SK-N-SH (cell line): ENCODE measurements at regions not wholly inside any gene's neighbourhood (a gene's known extent, or its start where the extent isn't known, plus 50 kb on each side); places are given as distances from the start of the nearest gene placed in this dataset.

Experiments used
- EP300 ChIP-seq, 2 experiments: IDR thresholded peaks; 2 replicates each; pipeline versions ENCODE4 v1.4.0 to v1.6.1; 2012; ENCODE audit warnings: borderline replicate concordance in 1 of 2, low read depth in 1 of 2, low read length in 1 of 2
- EZH2phosphoT487 ChIP-seq: fragments of 200-600 bp; sonication (generic); IDR thresholded peaks from 2 replicates; pipeline ENCODE4 v1.6.1; 2017; ENCODE audit warnings: low read depth, mixed run types, mild to moderate bottlenecking, antibody characterized with exemption, moderate library complexity, borderline replicate concordance
- GABPA ChIP-seq: IDR thresholded peaks from 2 replicates; pipeline ENCODE4 v1.4.0; 2012; ENCODE audit warnings: low read depth, mild to moderate bottlenecking
- NRF1 ChIP-seq: IDR thresholded peaks from 2 replicates; pipeline ENCODE4 v1.6.1; 2012; ENCODE audit warnings: low read depth, mild to moderate bottlenecking, low read length
- POLR2AphosphoS5 ChIP-seq: IDR thresholded peaks from 2 replicates; pipeline ENCODE4 v1.6.1; 2012; ENCODE audit warnings: low read depth, low read length
- RAD21 ChIP-seq: IDR thresholded peaks from 2 replicates; pipeline ENCODE4 v1.6.1; 2012; ENCODE audit warnings: mild to moderate bottlenecking, low read length
- SIN3A ChIP-seq: IDR thresholded peaks from 2 replicates; pipeline ENCODE4 v1.6.1; 2012; ENCODE audit warnings: low read depth, mild to moderate bottlenecking, low read length, moderate library complexity, borderline replicate concordance
- TF ChIP-seq, protein P1 (sequence below): fragments of 200-600 bp; sonication (generic); IDR thresholded peaks from 2 replicates; pipeline ENCODE4 v1.6.1; 2017; ENCODE audit warnings: antibody characterized with exemption, mild to moderate bottlenecking, moderate library complexity
- TF ChIP-seq, protein P2 (sequence below): fragments of 150-350 bp; IDR thresholded peaks from 2 replicates; pipeline ENCODE4 v1.6.1; 2017; ENCODE audit warnings: antibody characterized with exemption, low read length, low read depth, borderline replicate concordance
- TF ChIP-seq, protein P3 (sequence below): IDR thresholded peaks from 2 replicates; pipeline ENCODE4 v1.4.0; 2012; ENCODE audit warnings: low read depth

GRCh38 chr1:199405634-199406196 is 621.8 kb upstream of the NR5A2 start:
- no peak for TF ChIP-seq POLR2AphosphoS5
- no peak for TF ChIP-seq NRF1
- TF ChIP-seq GABPA = no peak
- no peak for TF ChIP-seq SIN3A
- TF ChIP-seq, protein P1, sequence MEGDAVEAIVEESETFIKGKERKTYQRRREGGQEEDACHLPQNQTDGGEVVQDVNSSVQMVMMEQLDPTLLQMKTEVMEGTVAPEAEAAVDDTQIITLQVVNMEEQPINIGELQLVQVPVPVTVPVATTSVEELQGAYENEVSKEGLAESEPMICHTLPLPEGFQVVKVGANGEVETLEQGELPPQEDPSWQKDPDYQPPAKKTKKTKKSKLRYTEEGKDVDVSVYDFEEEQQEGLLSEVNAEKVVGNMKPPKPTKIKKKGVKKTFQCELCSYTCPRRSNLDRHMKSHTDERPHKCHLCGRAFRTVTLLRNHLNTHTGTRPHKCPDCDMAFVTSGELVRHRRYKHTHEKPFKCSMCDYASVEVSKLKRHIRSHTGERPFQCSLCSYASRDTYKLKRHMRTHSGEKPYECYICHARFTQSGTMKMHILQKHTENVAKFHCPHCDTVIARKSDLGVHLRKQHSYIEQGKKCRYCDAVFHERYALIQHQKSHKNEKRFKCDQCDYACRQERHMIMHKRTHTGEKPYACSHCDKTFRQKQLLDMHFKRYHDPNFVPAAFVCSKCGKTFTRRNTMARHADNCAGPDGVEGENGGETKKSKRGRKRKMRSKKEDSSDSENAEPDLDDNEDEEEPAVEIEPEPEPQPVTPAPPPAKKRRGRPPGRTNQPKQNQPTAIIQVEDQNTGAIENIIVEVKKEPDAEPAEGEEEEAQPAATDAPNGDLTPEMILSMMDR = no peak
- peak in 1 of 2 experiments; percentile 88; a peak in 2 of 4 replicates for TF ChIP-seq EP300 (IDR thresholded peaks at IDR 0.05; ENCODE audit: borderline replicate concordance in 1 of 2, low read depth in 1 of 2, low read length in 1 of 2)
- TF ChIP-seq, protein P2, sequence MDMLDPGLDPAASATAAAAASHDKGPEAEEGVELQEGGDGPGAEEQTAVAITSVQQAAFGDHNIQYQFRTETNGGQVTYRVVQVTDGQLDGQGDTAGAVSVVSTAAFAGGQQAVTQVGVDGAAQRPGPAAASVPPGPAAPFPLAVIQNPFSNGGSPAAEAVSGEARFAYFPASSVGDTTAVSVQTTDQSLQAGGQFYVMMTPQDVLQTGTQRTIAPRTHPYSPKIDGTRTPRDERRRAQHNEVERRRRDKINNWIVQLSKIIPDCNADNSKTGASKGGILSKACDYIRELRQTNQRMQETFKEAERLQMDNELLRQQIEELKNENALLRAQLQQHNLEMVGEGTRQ = no peak
- TF ChIP-seq RAD21 = no peak
- no peak for TF ChIP-seq EZH2phosphoT487
- TF ChIP-seq, protein P3, sequence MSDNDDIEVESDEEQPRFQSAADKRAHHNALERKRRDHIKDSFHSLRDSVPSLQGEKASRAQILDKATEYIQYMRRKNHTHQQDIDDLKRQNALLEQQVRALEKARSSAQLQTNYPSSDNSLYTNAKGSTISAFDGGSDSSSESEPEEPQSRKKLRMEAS = no peak
